ENCODE measurements at regions not wholly inside any gene's neighbourhood (a gene's known extent, or its start where the extent isn't known, plus 50 kb on each side); places are given as distances from the start of the nearest gene placed in this dataset.

- no peaks in the 10 kb centered on the region for H4K20me1 ChIP-seq (ENCODE audit: insufficient read depth, low read length)
- no peaks in the 10 kb centered on the region for H3K79me2 ChIP-seq (ENCODE audit: insufficient read depth, low read length)
- no peaks in the 10 kb centered on the region for H3F3A ChIP-seq (ENCODE audit: insufficient read depth, low read length)
- H3K4me1 ChIP-seq (ENCODE audit: insufficient read depth, low read length, severe bottlenecking): no peaks in the 10 kb centered on the region
- no peak overlapping the region for H3K27ac ChIP-seq (ENCODE audit: low read depth, low read length, poor library complexity, severe bottlenecking)
- no peaks in the 10 kb centered on the region for H3K36me3 ChIP-seq (ENCODE audit: insufficient read depth, low read length)
- H3K4me2 ChIP-seq (ENCODE audit: low read length): no peak overlapping the region
- H2AFZ ChIP-seq (ENCODE audit: low read length): peak overlapping the region; percentile 60
- H3K9me3 ChIP-seq (ENCODE audit: low read length): no peaks in the 10 kb centered on the region
- H3K9ac ChIP-seq (ENCODE audit: low read length): no peak overlapping the region
- no peak for TF ChIP-seq CTCF (IDR thresholded peaks at IDR 0.05; ENCODE audit: low read length)
- no peak for TF ChIP-seq EZH2 (IDR thresholded peaks at IDR 0.05; ENCODE audit: borderline replicate concordance, low read length)
- H3K27me3 ChIP-seq (ENCODE audit: insufficient read depth, low read length): no peaks in the 10 kb centered on the region
- no peaks in the 10 kb centered on the region for H3K9me2 ChIP-seq (ENCODE audit: low read depth, low read length)
- no peak overlapping the region for H3K4me3 ChIP-seq (ENCODE audit: low read depth, low read length, poor library complexity, severe bottlenecking)
These were observed 709.5 kb upstream of the COBL start for GRCh38 chr7:52026140-52026539.

GRCh38 chr7:52021343-52021742, 704.7 kb upstream of the COBL start:
- H3K27ac ChIP-seq (ENCODE audit: low read depth, low read length, poor library complexity, severe bottlenecking): no peak overlapping the region
- H3K79me2 ChIP-seq (ENCODE audit: insufficient read depth, low read length): no peaks in the 10 kb centered on the region
- H4K20me1 ChIP-seq (ENCODE audit: insufficient read depth, low read length): no peaks in the 10 kb centered on the region
- H3K9me2 ChIP-seq (ENCODE audit: low read depth, low read length): no peaks in the 10 kb centered on the region
- no peak for TF ChIP-seq EZH2 (IDR thresholded peaks at IDR 0.05; ENCODE audit: borderline replicate concordance, low read length)
- no peak for TF ChIP-seq CTCF (IDR thresholded peaks at IDR 0.05; ENCODE audit: low read length)
- peak overlapping the region; percentile 3; the same call in 1 of the 2 replicates for H2AFZ ChIP-seq (ENCODE audit: low read length)
- H3K27me3 ChIP-seq (ENCODE audit: insufficient read depth, low read length): no peaks in the 10 kb centered on the region
- peaks cover 16% of the 10 kb centered on the region for H3K4me1 ChIP-seq (ENCODE audit: insufficient read depth, low read length, severe bottlenecking)
- no peaks in the 10 kb centered on the region for H3F3A ChIP-seq (ENCODE audit: insufficient read depth, low read length)
- H3K9ac ChIP-seq (ENCODE audit: low read length): no peak overlapping the region
- no peak overlapping the region for H3K4me3 ChIP-seq (ENCODE audit: low read depth, low read length, poor library complexity, severe bottlenecking)
- H3K36me3 ChIP-seq (ENCODE audit: insufficient read depth, low read length): no peaks in the 10 kb centered on the region; the same call in 1 of the 2 replicates
- H3K9me3 ChIP-seq (ENCODE audit: low read length): 0 out of 2 replicates have a peak, but pooled peaks cover 5% of the 10 kb centered on the region
- no peak overlapping the region for H3K4me2 ChIP-seq (ENCODE audit: low read length)

GRCh38 chr7:52018680-52019054, 702.1 kb upstream of the COBL start:
- peaks cover 16% of the 10 kb centered on the region for H3K4me1 ChIP-seq (ENCODE audit: insufficient read depth, low read length, severe bottlenecking)
- H3K27me3 ChIP-seq (ENCODE audit: insufficient read depth, low read length): no peaks in the 10 kb centered on the region
- no peaks in the 10 kb centered on the region for H3K9me2 ChIP-seq (ENCODE audit: low read depth, low read length)
- TF ChIP-seq EZH2 (IDR thresholded peaks at IDR 0.05; ENCODE audit: borderline replicate concordance, low read length): no peak
- no peak; the same call in none of the 2 replicates for TF ChIP-seq CTCF (IDR thresholded peaks at IDR 0.05; ENCODE audit: low read length)
- H3K4me2 ChIP-seq (ENCODE audit: low read length): peak overlapping the region; percentile 83
- peak overlapping the region; percentile 99 for H2AFZ ChIP-seq (ENCODE audit: low read length)
- peak overlapping the region; percentile 43 for H3K27ac ChIP-seq (ENCODE audit: low read depth, low read length, poor library complexity, severe bottlenecking)
- H3F3A ChIP-seq (ENCODE audit: insufficient read depth, low read length): no peaks in the 10 kb centered on the region
- peak overlapping the region; percentile 56 for H3K4me3 ChIP-seq (ENCODE audit: low read depth, low read length, poor library complexity, severe bottlenecking)
- no peaks in the 10 kb centered on the region for H3K79me2 ChIP-seq (ENCODE audit: insufficient read depth, low read length)
- H4K20me1 ChIP-seq (ENCODE audit: insufficient read depth, low read length): no peaks in the 10 kb centered on the region
- H3K9ac ChIP-seq (ENCODE audit: low read length): peak overlapping the region; percentile 59
- 0 out of 2 replicates have a peak, but pooled peaks cover 5% of the 10 kb centered on the region for H3K9me3 ChIP-seq (ENCODE audit: low read length)
- H3K36me3 ChIP-seq (ENCODE audit: insufficient read depth, low read length): no peaks in the 10 kb centered on the region; the same call in 1 of the 2 replicates

Data from OCI-LY1 (cell line).